ENCODE measurements at regions not wholly inside any gene's neighbourhood (a gene's known extent, or its start where the extent isn't known, plus 50 kb on each side); places are given as distances from the start of the nearest gene placed in this dataset.

GRCh38 chr12:118527310-118527709 is 151.0 kb downstream of the SUDS3 start:
- TF ChIP-seq CTCF (IDR thresholded peaks at IDR 0.05 in 2 of 3, conservative IDR thresholded peaks at IDR 0.05 in 1 of 3; ENCODE audit: borderline replicate concordance in 1 of 3, insufficient read depth in 1 of 3, low read depth in 2 of 3, low read length in 2 of 3) (no peak), POLR2AphosphoS5 (IDR thresholded peaks at IDR 0.05; ENCODE audit: low read depth, low read length) (no peak), REST (IDR thresholded peaks at IDR 0.05; ENCODE audit: low read depth) (no peak), POLR2A (IDR thresholded peaks at IDR 0.05; ENCODE audit: borderline replicate concordance, extremely low read depth, insufficient read depth, insufficient read length) (no peak), EZH2phosphoT487 (IDR thresholded peaks at IDR 0.05; ENCODE audit: borderline replicate concordance) (no peak)

Measured in HCT116 (cell line).